ENCODE measurements at regions not wholly inside any gene's neighbourhood (a gene's known extent, or its start where the extent isn't known, plus 50 kb on each side); places are given as distances from the start of the nearest gene placed in this dataset.
A peak's percentile ranks its signal among the peaks of the same experiment; 100 is the strongest.
"Not testable (repeated sequence)": the region's sequence is repeated elsewhere in the genome, so short reads cannot be mapped to it uniquely, and the experiment has no call there.

DNA sequence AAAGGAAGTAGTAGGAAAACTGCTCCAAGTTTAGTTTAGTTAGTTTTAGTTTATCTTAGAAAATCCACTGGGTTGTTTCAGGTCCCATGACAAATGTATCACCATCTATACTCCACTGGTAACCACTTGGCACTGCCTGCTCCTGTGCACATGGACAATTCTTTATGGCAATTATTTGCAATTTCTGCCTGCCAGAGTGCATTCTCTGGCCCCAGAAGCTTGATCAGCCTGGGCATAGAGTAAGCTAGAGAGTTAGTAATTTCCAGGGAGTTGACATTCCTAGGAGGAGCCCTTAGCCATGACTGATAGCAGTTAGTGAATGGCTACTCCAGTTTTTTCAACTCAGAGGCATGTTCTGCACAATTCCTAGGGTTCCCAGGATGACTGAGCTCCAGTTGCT, 203.2 kb upstream of the FGF13 start:
- no peak overlapping the region for H3K27ac ChIP-seq
- in situ Hi-C loops (cut with MboI; ENCODE audit: low pct_unique_long_range_greater_than_20kb in 2 of 9, low sequenced_read_pairs in 9 of 9, unreplicated experiment in 9 of 9) = no loop called here
- H3K4me3 ChIP-seq = no peak overlapping the region
- ATAC-seq (replicated peaks in 6 of 8) = peak in 1 of 8 experiments; percentile 76
- H3K4me1 ChIP-seq (replicated peaks in 1 of 2) = peaks cover 0 to 4% of the 10 kb centered on the region in 2 donors

DNA sequence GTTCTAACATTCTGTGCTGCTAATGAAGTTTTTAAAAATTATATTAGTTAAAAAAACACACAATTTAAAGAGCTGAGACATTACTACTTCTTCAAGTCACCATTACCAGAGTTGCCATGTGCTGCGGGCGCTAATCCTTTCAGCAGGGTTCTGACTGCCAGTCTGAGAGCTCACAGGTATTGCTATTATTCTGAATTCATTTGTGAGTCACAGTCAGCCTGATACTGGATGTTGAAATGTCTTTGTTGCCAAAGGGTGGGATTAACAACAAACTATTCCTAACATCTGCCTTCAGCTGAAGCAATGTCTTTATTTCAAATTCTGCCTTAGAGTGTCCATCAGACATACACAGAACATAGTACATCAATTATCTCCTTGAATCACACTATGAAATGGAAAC, 197.1 kb upstream of the FGF13 start:
- no peak overlapping the region for H3K4me3 ChIP-seq
- 82 to 100% (median 100%) methylated on average over 2 of the region's 2 CpGs; no CpG with 5 or more reads in 7 of the 10 experiments for WGBS, 10 experiments
- peaks cover 0 to 4% of the 10 kb centered on the region in 2 donors for H3K4me1 ChIP-seq (replicated peaks in 1 of 2)
- in situ Hi-C loops (cut with MboI; ENCODE audit: low pct_unique_long_range_greater_than_20kb in 2 of 9, low sequenced_read_pairs in 9 of 9, unreplicated experiment in 9 of 9) = no loop called here
- no peak for ATAC-seq (replicated peaks in 6 of 8)
- no peak overlapping the region for H3K27ac ChIP-seq

DNA sequence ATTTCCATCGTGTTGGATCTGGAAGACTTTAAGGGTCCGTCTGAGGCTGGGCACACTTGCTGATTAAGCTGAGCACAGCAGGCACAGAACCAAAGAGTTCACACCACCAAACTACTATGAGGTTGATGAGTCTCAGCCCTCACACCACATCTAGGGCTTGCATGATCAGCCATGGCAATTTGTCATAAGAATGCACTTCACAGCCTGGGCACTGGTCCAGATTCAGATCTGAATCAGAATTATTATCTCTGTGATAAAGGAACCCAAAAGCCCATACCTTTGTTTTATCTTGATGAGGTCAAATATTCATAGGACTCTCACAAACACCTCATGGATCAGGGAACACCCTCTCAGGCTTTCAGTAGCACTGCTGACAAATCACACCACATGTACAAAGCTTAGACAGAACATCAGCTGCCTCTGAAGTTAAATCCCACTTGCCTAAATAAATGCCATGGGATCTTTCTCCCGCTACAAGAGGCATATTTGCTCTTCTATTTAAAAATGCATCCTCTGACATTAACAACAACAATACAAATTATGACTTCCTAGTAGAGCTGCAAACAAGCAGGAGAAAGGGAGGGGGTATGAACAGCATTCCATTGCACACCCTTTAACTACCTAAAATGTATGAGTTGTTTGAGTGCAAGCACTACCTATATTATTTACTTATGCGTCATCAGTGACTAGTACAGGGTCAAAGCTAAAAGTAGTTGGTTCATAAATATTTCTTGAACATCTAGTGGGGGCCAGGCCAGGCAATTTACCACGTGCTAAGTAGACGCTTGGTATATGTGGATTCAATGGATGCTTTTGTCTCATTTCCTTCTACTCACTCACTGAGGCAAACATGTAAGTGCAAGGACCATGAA, 186.3 kb upstream of the FGF13 start:
- Histone ChIP-seq H3K4me1 (replicated peaks in 1 of 2) (no peaks in the 10 kb centered on the region), H3K4me3 (no peak overlapping the region), H3K27ac (no peak overlapping the region)
- in situ Hi-C loops (cut with MboI; ENCODE audit: low pct_unique_long_range_greater_than_20kb in 2 of 9, low sequenced_read_pairs in 9 of 9, unreplicated experiment in 9 of 9) = no loop called here
- no peak for ATAC-seq (replicated peaks in 6 of 8)
- 7 to 80% (median 45%) methylated on average over 1 to 5 of the region's 6 CpGs; no CpG with 5 or more reads in 7 of the 10 experiments for WGBS, 10 experiments

DNA sequence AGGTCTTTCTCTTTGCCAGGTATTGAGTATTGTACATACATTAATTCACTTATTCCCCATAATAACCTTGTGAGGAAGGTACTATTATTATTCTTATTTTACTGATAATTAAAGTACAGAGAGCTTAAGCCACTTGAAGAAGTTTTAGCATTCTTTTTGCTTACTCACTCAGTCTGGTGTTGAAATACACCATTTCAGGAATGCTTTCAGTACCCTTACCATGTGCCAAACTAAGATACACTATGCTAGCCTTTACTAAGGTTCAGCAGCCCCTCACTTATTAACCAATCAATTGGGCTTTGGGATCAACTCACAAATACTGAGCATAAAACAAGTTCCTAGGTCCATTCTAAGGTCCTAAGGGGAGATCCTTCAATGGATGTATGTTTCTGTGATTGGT, 179.0 kb upstream of the FGF13 start:
- H3K4me1 ChIP-seq (replicated peaks in 1 of 2) = no peaks in the 10 kb centered on the region
- no peak overlapping the region for H3K27ac ChIP-seq
- in situ Hi-C loops (cut with MboI; ENCODE audit: low pct_unique_long_range_greater_than_20kb in 2 of 9, low sequenced_read_pairs in 9 of 9, unreplicated experiment in 9 of 9) = no loop called here
- H3K4me3 ChIP-seq = no peak overlapping the region
- no peak for ATAC-seq (replicated peaks in 6 of 8)

DNA sequence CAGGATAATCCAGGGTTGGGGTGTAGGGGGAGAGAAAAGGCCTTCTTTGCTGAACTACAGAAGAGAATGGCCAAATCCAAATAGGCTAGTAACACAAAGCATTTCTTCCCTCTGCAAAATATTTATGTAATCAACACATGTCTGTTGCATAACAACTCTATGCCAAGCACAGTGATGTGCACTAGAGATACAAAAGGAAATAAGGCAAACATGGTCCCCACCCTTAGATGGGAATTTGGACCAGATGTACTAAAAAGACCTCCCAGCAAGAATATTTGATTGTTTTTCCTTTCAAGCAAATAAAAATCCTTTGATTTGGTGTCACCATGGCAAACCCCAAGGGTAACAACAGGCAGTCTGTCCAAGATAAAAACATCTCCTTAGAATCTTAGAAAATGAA, 177.6 kb upstream of the FGF13 start:
- ATAC-seq (replicated peaks in 6 of 8) = peak in 4 of 8 experiments; percentile 39 to 70 (median 55)
- no peaks in the 10 kb centered on the region for H3K4me1 ChIP-seq (replicated peaks in 1 of 2)
- in situ Hi-C loops (cut with MboI; ENCODE audit: low pct_unique_long_range_greater_than_20kb in 2 of 9, low sequenced_read_pairs in 9 of 9, unreplicated experiment in 9 of 9) = no loop called here

DNA sequence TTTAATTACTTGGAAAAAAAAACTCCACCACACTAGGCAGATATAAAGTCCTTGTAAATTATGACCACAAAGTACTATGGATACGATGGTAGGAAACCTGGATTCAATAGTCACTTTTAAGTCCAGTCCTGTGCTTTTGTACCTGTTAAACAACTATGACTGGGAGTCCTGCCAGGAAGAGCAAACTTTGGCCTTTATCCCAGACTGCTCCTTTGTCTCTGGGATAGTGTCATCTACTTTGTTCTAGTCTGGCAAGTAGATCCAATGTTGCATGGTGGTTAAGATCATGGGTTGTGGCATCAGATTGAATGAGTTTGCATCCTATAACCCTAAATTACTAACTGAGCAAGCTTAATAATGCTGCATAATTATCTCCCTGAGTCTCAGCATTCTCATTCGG, 175.3 kb upstream of the FGF13 start:
- Histone ChIP-seq H3K4me3 (no peak overlapping the region), H3K4me1 (replicated peaks in 1 of 2) (no peaks in the 10 kb centered on the region), H3K27ac (no peak overlapping the region)
- 41 to 100% (median 100%) methylated on average over 1 to 2 of the region's 2 CpGs; no CpG with 5 or more reads in 7 of the 10 experiments for WGBS, 10 experiments
- in situ Hi-C loops (cut with MboI; ENCODE audit: low pct_unique_long_range_greater_than_20kb in 2 of 9, low sequenced_read_pairs in 9 of 9, unreplicated experiment in 9 of 9) = no loop called here
- peak in 1 of 8 experiments; percentile 72 for ATAC-seq (replicated peaks in 6 of 8)

More for the DNA sequence above, 177.6 kb upstream of the FGF13 start:
- Histone ChIP-seq H3K27ac (no peak overlapping the region), H3K4me3 (no peak overlapping the region)

DNA sequence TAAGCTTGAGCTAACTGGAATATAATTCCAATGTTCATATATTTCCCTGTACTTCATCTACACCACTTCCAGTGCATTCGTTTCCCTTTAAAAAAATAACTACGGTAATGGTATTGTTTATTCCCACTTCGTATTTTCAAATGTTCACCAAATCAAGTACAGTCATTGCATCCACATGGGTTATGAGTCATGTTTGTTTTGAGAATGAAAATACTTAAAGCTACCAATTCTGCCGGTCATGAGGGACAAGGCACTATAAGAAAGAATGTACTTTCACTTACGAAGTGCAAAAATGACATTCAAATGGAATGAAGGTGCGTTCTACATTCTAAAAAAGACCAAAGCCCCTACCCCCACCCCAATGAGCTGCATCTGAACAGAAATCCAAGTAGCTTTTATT, 174.4 kb upstream of the FGF13 start:
- peak in 1 of 8 experiments; percentile 70 for ATAC-seq (replicated peaks in 6 of 8)
- WGBS, 10 experiments = 20 to 92% (median 60%) methylated on average over 1 to 6 of the region's 6 CpGs; no CpG with 5 or more reads in 3 of the 10 experiments
- Histone ChIP-seq H3K4me1 (replicated peaks in 1 of 2) (no peaks in the 10 kb centered on the region), H3K27ac (no peak overlapping the region), H3K4me3 (no peak overlapping the region)
- in situ Hi-C loops (cut with MboI; ENCODE audit: low pct_unique_long_range_greater_than_20kb in 2 of 9, low sequenced_read_pairs in 9 of 9, unreplicated experiment in 9 of 9) = no loop called here

DNA sequence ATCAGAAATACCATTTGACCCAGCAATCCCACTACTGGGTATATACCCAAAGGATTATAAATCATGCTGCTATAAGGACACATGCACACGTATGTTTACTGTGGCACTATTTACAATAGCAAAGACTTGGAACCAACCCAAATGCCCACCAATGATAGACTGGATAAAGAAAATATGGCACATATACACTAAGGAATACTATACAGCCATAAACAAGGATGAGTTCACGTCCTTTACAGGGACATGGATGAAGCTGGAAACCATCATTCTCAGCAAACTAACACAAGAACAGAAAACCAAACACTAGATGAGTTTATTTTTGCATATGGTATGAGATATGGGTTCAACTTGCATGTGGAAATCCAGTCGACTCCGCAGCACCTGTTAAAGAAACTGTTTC, 168.8 kb upstream of the FGF13 start:
- in situ Hi-C loops (cut with MboI; ENCODE audit: low pct_unique_long_range_greater_than_20kb in 2 of 9, low sequenced_read_pairs in 9 of 9, unreplicated experiment in 9 of 9); ATAC-seq (replicated peaks in 6 of 8); H3K27ac ChIP-seq; H3K4me3 ChIP-seq; H3K4me1 ChIP-seq (replicated peaks in 1 of 2): not testable (repeated sequence)
- WGBS, 10 experiments = 0 to 100% (median 100%) methylated on average over 1 to 2 of the region's 4 CpGs; no CpG with 5 or more reads in 5 of the 10 experiments

DNA sequence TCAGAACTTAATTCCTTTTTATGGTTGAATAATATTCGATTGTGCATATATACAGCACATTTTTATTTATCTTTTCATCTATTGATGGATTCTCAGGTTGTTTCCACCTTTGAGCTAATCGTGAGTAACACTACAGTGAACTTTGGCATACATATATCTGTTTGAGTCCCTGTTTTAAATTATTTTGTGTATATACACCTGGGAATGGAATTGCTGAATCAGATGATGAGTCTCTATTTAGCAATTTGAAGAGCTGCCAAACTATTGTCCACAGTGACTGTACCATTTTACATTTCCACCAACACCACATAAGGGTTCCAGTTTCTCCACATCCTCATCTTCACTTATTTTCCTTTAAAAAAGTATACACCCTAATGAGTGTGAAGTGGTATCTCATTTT, 166.2 kb upstream of the FGF13 start:
- no peak for ATAC-seq (replicated peaks in 6 of 8)
- 15 to 100% (median 30%) methylated on average over 1 to 2 of the region's 2 CpGs; no CpG with 5 or more reads in 5 of the 10 experiments for WGBS, 10 experiments
- in situ Hi-C loops (cut with MboI; ENCODE audit: low pct_unique_long_range_greater_than_20kb in 2 of 9, low sequenced_read_pairs in 9 of 9, unreplicated experiment in 9 of 9) = no loop called here
- H3K4me3 ChIP-seq = no peak overlapping the region
- no peak overlapping the region for H3K27ac ChIP-seq
- no peaks in the 10 kb centered on the region for H3K4me1 ChIP-seq (replicated peaks in 1 of 2)

DNA sequence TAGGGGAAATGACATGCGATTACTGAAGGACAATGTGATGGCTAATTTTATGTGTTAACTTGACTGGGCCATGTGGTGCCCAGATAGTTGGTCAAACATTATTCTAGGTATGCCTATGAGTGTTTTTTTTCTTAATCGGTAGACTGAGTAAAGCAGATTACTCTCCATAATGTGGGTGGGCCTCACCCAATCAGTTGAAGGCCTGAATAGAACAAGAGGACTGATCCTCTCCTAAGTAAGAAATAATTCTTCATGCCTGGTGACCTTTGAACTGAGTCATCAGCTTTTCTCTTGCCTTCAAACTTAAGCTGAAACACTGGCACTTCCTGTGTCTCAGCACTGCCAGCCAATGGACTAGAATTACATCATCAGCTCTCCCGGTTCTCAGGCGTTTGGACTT, 164.0 kb upstream of the FGF13 start:
- Histone ChIP-seq H3K4me1 (replicated peaks in 1 of 2) (no peaks in the 10 kb centered on the region), H3K27ac (no peak overlapping the region), H3K4me3 (no peak overlapping the region)
- WGBS, 10 experiments = 43 to 100% (median 100%) methylated on average over 1 to 4 of the region's 4 CpGs; no CpG with 5 or more reads in 5 of the 10 experiments
- in situ Hi-C loops (cut with MboI; ENCODE audit: low pct_unique_long_range_greater_than_20kb in 2 of 9, low sequenced_read_pairs in 9 of 9, unreplicated experiment in 9 of 9) = no loop called here
- no peak for ATAC-seq (replicated peaks in 6 of 8)

DNA sequence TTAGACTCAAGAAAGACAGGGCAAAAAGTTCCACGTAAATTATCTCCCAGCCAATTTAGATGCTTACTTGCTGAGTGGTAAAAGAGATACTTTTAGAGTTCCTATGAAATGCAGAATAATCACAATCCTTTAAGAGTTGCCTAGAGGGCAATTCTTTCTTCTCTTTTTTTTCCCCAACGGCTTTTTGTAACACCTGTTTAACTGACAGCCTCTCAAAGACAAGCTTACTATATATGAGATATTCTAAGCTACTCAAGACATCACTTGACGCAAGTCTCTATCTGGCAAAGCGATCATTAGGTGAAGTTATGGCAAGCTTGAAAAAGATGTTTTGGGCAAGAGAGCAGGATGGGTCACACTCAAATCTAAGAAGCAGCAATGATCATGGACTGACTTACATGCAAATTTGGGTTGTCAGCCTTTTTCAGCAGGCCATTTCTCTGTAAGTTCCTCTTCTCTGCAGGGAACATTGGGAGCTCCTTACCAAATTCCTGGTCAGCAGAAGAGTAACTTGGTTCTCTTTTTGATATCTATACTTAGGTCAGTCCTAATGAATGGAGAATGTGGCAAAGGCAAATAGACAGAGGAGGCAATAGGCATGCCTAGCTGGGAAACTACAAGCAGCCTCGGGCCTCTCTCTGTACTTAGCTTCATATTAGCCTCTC, 162.9 kb upstream of the FGF13 start:
- ATAC-seq (replicated peaks in 6 of 8) = no peak
- 84 to 100% (median 95%) methylated on average over 1 to 4 of the region's 5 CpGs; no CpG with 5 or more reads in 6 of the 10 experiments for WGBS, 10 experiments
- no peak overlapping the region for H3K27ac ChIP-seq
- in situ Hi-C loops (cut with MboI; ENCODE audit: low pct_unique_long_range_greater_than_20kb in 2 of 9, low sequenced_read_pairs in 9 of 9, unreplicated experiment in 9 of 9) = no loop called here
- no peaks in the 10 kb centered on the region for H3K4me1 ChIP-seq (replicated peaks in 1 of 2)
- H3K4me3 ChIP-seq = no peak overlapping the region

DNA sequence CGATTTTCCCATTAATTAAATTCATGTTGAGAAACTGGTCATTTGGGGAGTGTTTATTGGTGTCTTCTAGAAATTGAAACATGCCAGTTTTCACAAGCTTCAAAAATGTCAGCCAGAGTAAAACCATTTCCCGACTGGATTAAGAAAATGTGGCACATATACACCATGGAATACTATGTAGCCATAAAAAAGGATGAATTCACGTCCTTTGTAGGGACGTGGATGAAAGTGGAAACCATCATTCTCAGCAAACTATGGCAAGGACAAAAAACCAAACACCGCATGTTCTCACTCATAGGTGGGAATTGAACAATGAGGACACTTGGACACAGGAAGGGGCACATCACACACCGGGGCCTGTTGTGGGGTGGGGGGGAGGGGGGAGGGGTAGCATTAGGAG, 162.1 kb upstream of the FGF13 start:
- 25 to 92% methylated on average over 1 to 2 of the region's 6 CpGs; no CpG with 5 or more reads in 8 of the 10 experiments for WGBS, 10 experiments
- ATAC-seq (replicated peaks in 6 of 8); H3K27ac ChIP-seq; H3K4me1 ChIP-seq (replicated peaks in 1 of 2); H3K4me3 ChIP-seq; in situ Hi-C loops (cut with MboI; ENCODE audit: low pct_unique_long_range_greater_than_20kb in 2 of 9, low sequenced_read_pairs in 9 of 9, unreplicated experiment in 9 of 9): not testable (repeated sequence)

DNA sequence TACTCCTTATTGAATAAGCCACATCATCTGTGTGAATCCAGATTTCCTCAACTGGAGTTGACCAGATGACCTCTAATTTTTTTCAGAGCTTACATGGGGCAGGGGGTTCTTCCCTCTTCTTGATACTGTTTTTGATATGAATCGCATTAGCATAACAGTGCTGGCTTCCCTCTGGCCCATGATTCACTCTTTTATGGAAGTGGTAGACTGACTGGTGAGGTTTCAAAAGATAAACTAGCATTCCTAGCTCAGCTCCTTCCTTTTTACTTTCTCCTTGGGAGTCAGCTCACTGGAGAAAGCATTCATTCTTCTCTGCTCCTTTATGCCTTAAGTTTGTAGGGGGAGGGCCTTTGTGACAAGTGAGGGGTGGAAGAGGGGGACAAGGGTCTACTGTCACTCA, 161.0 kb upstream of the FGF13 start:
- 71 to 80% methylated on average over 1 of the region's 1 CpG; no CpG with 5 or more reads in 8 of the 10 experiments for WGBS, 10 experiments
- Histone ChIP-seq H3K27ac (no peak overlapping the region), H3K4me1 (replicated peaks in 1 of 2) (no peaks in the 10 kb centered on the region), H3K4me3 (no peak overlapping the region)
- no peak for ATAC-seq (replicated peaks in 6 of 8)
- in situ Hi-C loops (cut with MboI; ENCODE audit: low pct_unique_long_range_greater_than_20kb in 2 of 9, low sequenced_read_pairs in 9 of 9, unreplicated experiment in 9 of 9) = no loop called here

All from motor neuron (in vitro differentiated cells).